ENCODE measurements at regions not wholly inside any gene's neighbourhood (a gene's known extent, or its start where the extent isn't known, plus 50 kb on each side); places are given as distances from the start of the nearest gene placed in this dataset.

- Histone ChIP-seq H3K27me3 (ENCODE audit: low read depth) (no peaks in the 10 kb centered on the region), H3K4me3 (no peak overlapping the region), H3K9me3 (no peaks in the 10 kb centered on the region), H3K27ac (no peak overlapping the region), H3K4me1 (no peaks in the 10 kb centered on the region), H3K36me3 (no peaks in the 10 kb centered on the region)
- DNase-seq: no peak
- no peak for ATAC-seq
- intact Hi-C loops (cut with DNase I): no loop called here
- no peak for TF ChIP-seq CTCF (IDR thresholded peaks at IDR 0.05)
Measured at GRCh38 chr6:1515280-1515679, 94.4 kb upstream of the FOXC1 start.

GRCh38 chr6:1515781-1516180 lies 93.9 kb upstream of the FOXC1 start:
- Histone ChIP-seq H3K36me3 (no peaks in the 10 kb centered on the region), H3K27ac (no peak overlapping the region), H3K4me3 (no peak overlapping the region), H3K9me3 (no peaks in the 10 kb centered on the region), H3K4me1 (no peaks in the 10 kb centered on the region), H3K27me3 (ENCODE audit: low read depth) (no peaks in the 10 kb centered on the region)
- no peak for DNase-seq
- TF ChIP-seq CTCF (IDR thresholded peaks at IDR 0.05): no peak
- intact Hi-C loops (cut with DNase I): no loop called here
- no peak for ATAC-seq

GRCh38 chr6:1516742-1517520 lies 92.8 kb upstream of the FOXC1 start:
- intact Hi-C loops (cut with DNase I): no loop called here
- Histone ChIP-seq H3K27ac (no peak overlapping the region), H3K36me3 (no peaks in the 10 kb centered on the region), H3K4me3 (no peak overlapping the region), H3K4me1 (no peaks in the 10 kb centered on the region), H3K27me3 (ENCODE audit: low read depth) (no peaks in the 10 kb centered on the region), H3K9me3 (no peaks in the 10 kb centered on the region)
- no peak for TF ChIP-seq CTCF (IDR thresholded peaks at IDR 0.05)
- DNase-seq (no peak), ATAC-seq (no peak)

- intact Hi-C loops (cut with DNase I): no loop called here
- Histone ChIP-seq H3K27ac (no peak overlapping the region), H3K4me3 (no peak overlapping the region), H3K36me3 (no peaks in the 10 kb centered on the region), H3K9me3 (no peaks in the 10 kb centered on the region), H3K27me3 (ENCODE audit: low read depth) (peaks cover 16% of the 10 kb centered on the region), H3K4me1 (peaks cover under 1% of the 10 kb centered on the region)
- ATAC-seq (no peak), DNase-seq (no peak)
- no peak for TF ChIP-seq CTCF (IDR thresholded peaks at IDR 0.05)
Measured at GRCh38 chr6:1518855-1519254, 90.9 kb upstream of the FOXC1 start.

- H3K27me3 ChIP-seq (ENCODE audit: low read depth): peaks cover 24% of the 10 kb centered on the region
- no peaks in the 10 kb centered on the region for H3K36me3 ChIP-seq
- H3K4me1 ChIP-seq: peaks cover 8% of the 10 kb centered on the region
- no peak overlapping the region for H3K4me3 ChIP-seq
- intact Hi-C loops (cut with DNase I): no loop called here
- H3K9me3 ChIP-seq: no peaks in the 10 kb centered on the region
- DNase-seq (no peak), ATAC-seq (no peak)
- TF ChIP-seq CTCF (IDR thresholded peaks at IDR 0.05): no peak
- H3K27ac ChIP-seq: no peak overlapping the region
Measured at GRCh38 chr6:1519597-1519996, 90.1 kb upstream of the FOXC1 start.
